ENCODE measurements at regions not wholly inside any gene's neighbourhood (a gene's known extent, or its start where the extent isn't known, plus 50 kb on each side); places are given as distances from the start of the nearest gene placed in this dataset.
"Not testable (repeated sequence)": the region's sequence is repeated elsewhere in the genome, so short reads cannot be mapped to it uniquely, and the experiment has no call there.

DNA sequence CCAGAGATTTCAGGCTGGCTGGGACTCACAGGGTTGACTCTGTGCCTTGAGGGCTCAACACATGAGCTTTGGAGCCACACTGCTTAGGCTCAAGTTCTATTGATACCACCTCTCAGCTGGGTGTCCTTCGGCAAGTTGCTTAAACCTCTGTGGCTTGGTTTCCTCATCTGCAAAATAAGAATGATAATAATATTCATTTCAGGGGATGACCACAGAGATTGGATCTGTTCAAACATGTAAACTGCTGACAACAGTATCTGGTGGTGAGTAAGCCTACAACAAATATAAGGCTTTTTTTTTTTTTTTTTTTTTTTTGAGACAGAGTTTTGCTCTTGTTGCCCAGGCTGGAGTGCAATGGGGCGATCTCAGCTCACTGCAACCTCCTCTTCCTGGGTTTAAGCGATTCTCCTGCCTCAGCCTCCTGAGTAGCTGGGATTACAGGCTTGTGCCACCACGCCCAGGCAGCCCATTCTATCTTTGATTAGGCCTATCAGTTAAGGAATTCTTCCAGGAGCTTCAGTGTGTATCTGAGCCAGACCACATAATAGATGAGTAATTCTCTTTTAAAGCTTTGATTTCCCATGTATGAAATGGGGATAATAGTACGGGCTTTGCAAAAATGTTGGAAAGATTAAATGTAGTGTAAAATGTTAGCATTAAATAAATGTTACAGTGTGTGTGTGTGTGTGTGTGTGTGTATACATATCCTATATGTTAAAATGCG, 437.6 kb downstream of the PRDM2 start:
- peak; percentile 11 for DNase-seq (ENCODE audit: low spot score)

DNA sequence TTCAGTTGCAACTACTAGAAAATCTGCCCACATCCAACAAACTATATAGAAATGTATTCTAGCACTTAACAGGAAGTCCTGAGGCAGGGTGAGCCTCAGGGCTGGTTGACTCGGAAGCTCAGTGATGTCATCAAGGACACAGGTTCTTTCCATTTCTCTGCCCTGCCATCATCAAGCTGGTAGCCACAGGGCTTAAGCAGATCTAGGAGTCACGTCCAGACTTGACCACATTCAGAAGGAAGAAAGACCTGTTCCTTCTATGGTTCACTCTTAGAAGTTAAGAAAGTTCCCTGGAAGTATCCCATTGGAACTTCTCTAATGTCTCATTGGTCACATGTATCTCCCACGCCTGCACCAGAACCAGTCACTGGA, 438.1 kb downstream of the PRDM2 start:
- DNase-seq (ENCODE audit: low spot score): peak; percentile 7

DNA sequence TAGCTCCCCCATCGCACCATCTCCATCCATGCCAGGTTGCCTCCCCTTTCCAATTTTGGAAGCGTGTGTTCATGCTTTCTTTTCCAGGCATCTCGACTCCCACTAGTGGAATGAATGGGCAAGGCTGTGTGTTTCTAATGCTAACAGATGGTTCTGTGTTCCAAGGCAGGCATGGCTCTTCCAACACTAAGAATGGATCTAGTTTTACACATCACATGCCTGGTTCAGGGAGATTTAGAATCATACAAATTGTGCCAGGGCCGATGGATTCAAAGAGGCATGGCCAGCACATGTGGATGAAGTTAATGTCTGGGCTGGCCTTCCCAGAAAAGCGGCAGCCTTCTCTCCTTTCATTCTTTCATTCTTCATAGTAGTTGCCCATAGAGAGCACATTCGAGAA, 438.7 kb downstream of the PRDM2 start:
- DNase-seq (ENCODE audit: low spot score): peak; percentile 34

DNA sequence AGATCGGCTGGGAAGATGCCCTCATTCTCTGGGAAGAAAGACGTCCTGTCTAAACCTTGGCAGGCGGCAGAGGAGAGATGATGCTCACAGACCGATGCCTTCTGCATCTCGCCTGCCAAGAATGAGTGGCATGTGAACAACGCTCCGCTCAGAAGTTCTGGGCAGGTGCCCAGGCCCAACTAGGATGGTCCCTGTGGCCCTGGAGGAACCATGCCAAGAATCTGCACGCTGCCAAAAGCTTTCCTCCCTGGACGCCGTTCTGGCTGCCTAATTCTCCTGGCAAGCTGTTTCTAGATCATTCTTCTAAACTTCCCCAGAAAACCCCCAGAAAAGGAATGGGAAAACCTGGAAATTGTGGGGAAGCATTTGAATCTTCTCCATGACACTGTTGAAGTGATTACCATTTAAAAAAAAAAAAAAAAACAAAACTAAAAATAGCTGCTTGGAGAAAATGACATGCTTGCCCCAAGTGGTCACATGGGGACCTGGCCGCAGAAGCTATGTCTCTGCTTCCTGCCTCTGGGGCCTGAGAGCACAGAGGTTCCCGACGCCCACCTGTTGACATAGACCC, 440.9 kb downstream of the PRDM2 start:
- DNase-seq (ENCODE audit: low spot score): no peak

DNA sequence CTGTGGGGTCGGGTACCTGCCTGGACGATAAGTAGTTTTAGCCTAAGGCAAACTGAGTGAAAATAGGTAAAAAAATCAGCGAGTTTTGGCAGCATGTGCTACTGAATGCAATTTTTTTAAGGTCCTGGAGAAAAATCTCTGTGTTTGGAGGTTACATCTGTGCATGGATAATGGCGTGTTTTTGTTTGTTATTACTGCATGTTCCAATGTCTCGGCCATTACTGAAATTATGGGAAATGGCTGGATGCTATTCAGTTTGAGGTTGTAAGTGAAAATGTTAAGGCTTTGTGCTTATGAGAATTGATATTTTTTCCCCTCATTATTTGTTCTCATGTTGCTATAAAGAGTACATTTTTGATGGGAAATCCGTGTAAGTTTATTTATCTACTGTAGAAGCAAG, 441.7 kb downstream of the PRDM2 start:
- DNase-seq (ENCODE audit: low spot score): no peak

DNA sequence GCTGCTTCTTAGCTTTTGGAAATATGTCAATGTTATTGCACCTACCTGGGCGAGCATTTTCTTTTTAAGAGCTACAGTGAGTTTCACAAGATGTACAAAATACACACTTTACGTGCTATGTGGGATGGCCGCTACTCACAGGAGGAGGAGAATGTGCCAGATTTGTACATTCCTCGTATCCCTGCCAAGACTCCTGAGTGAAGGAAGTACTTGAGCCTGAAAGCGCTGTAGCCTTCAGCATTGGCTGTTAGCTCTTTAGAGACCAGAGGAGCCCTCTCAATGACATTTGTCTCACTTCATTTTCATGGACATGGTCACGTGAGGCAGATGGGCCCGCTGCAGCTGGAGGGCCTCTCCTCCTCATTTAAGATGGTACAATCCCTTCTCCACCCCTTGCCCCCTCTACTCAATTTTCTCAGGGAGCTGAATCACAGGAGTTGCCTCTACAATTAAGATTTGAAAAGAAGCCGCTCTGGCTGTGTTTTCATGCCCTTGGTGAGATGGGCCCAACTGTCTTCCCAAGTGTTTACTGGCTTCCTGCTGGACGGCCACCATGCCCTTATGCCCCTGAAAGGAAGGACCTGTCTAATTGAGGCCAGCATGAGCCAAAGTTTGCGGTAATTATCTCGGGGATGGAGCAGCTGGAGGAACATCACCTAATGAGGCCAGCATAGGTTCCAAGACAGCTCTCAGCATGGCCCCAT, 442.6 kb downstream of the PRDM2 start:
- DNase-seq (ENCODE audit: low spot score): peak; percentile 21

DNA sequence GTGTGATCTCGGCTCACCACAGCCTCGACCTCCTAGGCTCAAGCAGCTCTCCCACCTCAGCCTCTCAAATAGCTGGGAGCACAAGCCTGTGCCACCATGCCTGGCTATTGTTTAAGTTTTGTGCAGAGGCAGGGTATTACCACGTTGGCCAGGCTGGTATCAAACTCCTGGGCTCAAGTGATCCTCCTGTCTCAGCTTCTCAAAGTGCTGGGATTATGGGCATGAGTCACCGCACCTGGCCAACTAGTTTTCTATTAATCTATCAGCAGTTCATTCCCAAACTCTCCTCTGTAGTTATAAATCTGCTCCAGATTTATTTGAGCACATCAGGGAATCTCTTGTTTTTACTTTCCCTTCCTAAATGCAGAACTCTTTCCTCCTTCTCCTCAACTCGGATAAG, 443.8 kb downstream of the PRDM2 start:
- no peak for DNase-seq (ENCODE audit: low spot score)

DNA sequence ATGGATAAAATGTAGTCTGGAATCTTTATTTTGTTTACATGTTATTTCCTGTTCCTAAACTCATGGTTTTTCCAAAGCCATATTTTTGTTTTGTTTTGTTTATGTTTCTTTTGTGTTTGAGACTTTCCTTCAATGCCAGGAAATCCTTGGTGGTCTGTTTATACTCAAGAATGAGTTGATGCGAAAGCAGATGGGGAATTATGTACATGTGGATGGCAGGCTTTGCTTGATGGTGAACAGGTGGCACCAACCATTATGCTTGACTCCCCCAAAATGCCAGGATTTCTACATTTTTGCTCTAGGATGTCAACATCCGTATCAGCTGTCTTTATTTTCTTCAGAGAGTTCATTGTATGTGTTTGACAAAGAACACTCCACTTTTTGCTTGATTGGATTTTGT, 448.5 kb downstream of the PRDM2 start:
- no peak for DNase-seq (ENCODE audit: low spot score)

DNA sequence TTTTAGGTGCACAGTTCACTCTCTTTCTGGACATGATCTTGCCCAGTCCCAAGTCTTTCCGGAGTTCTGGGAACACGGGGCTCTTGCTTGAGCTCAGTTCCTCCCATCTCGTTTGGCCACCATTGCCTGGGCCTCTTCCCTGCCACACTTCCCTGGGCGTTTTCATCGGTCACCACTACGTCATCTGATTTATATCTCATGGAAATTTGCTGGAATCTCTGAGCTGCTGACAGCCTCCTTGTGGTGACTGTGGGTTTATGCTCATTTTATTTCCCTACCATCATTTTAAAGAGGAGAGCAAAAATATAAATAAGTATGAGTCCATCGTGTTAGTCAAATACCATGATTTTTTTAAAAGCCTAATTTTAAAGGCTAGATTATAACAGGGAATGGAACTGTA, 449.1 kb upstream of the KAZN start:
- no peak for DNase-seq (ENCODE audit: low spot score)

DNA sequence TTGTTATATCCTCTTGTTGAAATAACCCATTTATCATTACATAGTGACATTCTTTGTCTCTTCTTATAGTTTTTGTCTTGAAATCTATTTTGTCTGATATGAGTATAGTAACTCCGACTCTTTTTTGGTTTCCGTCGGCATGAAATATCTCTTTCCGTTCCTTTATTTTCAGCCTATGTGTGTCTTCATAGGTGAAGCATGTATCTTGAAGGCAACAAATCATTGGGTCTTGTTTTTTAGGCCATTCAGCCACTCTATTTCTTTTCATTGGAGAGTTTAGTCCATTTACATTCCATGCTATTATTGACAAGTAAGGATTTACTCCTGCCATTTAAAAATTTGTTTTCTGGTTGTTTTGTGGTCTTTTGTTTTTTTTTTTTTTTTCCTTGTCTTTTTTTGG, 441.9 kb upstream of the KAZN start:
- no peak for DNase-seq (ENCODE audit: low spot score)

DNA sequence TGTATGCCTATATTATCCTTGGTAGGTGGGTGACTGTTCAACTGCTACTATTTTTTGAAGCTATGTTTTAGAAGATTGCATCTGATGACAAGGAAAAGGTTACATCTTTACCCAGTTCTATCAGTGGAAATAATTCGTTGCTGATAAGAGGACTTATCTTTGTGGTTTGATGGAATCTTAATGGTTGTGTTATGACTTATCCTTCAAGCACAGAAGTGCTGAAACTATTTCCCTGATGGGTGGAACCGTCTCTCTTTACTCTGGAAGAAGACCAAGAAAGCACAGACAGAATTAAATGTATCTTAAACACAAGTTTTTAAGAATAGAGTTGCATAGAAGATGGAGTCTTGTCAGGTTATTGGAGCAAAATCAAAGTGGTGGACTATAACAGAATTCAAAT, 437.7 kb upstream of the KAZN start:
- peak; percentile 89 for DNase-seq (ENCODE audit: low spot score)

DNA sequence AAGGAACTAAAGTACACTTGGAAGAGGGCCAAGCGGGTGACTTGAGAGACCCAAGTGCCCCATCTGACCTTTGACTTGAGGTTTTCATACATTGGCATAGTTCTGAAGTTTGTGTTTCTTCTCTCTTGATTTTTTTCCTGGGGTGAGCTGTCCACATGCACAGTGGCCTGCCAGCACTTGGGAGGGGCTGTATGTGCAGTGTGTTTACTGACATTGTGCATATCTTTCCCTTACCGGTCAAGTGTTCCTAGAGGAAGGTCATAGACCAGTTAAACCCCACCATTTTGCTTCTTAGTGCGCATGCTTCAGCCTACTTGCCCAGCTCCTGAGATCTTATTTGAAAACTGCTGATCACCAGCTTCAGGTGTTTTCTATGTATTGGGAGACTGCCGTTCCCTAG, 435.2 kb upstream of the KAZN start:
- DNase-seq (ENCODE audit: low spot score): no peak

DNA sequence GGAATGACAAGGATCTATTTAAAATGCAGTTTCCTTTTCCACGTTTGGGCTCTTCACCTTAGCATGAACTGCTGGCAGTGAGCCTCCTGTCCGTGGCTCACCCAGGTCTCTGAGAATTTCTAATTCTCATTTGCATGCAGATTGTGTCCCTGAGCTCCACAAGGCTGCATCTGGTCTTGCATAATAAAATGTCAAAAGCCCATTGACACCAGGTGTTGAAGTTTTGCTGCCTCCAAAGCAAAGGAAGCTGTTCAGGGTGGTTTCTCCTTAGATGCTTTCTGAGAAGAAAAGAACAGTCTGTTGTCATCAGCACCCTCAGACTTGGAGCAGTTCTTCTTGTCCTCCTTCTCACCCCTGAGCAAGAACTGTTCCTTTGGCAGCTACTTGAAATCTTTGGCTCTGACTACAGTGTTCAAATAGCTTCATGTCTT, 433.1 kb upstream of the KAZN start:
- DNase-seq (ENCODE audit: low spot score): no peak

DNA sequence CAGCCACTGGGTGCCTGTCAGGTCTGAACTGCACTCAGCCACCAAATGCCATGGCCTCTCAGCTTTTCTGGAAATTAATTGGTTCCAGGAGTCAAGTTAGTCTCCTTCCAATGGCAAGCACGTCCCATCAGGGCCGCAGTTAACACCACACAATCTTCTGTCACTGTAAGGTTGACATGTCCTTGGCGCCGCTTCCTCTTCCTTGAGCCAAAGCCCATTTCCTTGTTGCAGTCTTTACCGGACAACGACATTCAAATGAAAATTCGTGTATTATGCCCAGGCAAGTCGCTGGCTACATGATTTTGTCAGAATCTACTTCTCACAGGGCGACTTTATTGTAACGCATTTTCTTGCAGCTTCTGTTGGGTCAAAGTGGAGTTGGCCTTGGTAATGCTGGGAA, 430.6 kb upstream of the KAZN start:
- DNase-seq (ENCODE audit: low spot score): no peak

DNA sequence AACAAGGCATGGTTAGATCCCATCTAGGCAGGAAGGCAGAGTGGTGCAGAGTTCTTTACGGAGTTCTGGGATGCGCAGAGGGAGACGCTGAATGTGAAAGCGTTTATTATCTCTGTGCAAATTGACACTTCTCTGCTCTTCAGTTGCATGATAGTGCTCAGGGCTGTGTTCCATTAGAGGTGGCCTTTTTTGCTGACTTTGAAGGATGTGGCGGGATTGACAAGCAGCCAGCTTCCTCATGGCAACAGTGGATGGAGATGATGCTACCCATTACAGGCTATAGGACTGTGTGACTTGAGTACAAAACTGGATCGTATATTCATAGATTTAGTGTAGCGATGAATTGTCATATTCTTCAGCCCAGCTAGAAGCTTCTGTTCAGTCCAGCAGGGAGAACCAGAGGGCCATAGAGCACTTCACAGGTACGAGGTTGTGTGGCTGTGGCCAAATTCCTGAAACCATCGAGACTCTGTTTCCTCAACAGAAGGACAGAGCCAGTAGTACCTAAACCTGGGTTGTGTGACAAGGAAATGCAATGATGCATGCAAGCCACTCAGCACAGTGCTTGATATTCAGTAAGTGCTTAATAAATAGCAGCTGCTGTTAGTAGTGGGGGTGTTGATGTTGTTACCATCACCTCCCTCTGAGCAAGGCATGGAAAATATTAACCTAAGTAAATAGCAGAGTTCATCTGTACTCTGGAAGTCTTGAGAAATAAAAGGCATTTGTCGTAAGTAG, 430.0 kb upstream of the KAZN start:
- no peak for DNase-seq (ENCODE audit: low spot score)

DNA sequence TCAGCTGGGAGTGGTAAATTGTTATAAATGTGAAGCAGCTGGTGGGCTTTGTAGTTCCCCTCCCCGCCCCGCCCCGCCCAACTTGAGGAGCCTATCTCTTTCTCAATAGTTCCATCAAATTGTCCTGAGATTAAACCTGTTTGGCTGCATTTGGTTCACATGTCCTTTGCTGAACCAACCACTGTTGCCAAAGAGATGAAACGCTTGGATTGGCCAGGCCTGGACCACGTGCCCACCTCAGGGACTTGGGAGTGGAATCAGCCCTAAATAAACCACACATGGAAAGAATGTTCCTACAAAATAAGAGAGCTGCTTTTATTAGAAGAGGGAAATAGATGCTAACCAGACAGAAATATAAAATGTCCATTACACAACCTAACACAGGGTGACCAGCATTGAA, 424.9 kb upstream of the KAZN start:
- DNase-seq (ENCODE audit: low spot score): no peak

DNA sequence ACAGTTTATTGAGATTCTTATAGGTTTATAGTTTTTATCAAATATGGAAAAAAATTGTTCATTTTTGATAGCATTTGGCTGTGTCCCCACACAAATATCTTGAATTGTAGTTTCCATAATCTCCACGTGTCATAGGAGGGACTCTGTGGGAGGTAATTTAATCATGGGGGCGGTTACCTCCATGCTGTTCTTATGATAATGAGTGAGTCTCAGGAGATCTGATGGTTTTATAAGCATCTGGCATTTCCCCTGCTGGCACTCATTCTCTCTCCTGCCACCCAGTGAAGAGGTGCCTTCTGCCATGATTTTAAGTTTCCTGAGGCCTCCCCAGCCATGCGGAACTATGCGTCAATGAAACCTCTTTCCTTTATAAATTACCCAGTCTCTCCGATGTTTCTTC, 420.6 kb upstream of the KAZN start:
- DNase-seq (ENCODE audit: low spot score): not testable (repeated sequence)

DNA sequence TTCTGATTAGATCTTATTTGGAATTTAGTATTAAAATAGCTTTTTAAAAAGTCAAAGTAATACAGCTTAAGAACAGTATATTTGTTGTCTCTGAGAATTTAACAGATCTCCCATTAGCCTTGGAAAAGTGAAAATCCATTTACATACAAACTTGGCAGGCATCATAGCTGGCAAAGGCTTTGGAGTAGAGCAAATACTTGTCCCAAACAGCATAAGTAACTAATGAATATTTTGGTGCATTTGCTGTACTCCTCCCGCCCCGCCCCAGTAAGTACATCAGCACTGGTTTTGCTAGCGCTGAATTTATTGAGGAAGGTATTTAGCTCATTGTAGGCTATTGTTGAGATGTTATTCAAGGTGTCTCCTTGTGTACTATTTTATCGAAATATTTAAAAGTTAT, 417.7 kb upstream of the KAZN start:
- DNase-seq (ENCODE audit: low spot score): no peak

DNA sequence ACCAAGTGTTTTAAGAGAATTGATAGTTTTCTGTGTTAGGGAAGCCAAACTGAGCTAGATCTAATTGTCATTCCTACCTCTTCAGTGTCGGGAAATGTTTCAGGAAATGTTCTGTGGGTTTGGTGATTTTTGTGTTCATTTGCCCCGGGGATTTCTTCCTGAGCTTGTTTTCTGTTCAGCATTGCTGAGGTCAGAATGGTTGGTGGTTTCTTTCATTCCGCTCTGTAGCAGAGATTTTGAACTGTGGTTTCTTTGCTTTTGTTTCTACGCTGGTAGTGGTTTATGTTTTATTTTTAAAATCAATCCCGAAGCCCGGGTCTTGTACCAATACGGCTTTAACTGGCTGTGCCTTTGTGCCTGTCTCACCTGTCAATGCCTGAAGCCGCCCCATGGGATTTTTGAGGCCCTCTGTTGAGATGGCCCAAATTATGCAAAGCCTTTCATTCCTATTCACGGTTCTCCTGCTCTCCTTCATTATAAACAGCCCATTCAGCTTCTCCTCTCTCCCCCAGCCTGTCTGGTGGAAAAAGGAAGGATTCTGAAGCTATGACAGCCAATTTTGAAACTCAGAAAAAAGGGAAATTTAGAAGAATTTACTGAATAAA, 417.2 kb upstream of the KAZN start:
- DNase-seq (ENCODE audit: low spot score): no peak

DNA sequence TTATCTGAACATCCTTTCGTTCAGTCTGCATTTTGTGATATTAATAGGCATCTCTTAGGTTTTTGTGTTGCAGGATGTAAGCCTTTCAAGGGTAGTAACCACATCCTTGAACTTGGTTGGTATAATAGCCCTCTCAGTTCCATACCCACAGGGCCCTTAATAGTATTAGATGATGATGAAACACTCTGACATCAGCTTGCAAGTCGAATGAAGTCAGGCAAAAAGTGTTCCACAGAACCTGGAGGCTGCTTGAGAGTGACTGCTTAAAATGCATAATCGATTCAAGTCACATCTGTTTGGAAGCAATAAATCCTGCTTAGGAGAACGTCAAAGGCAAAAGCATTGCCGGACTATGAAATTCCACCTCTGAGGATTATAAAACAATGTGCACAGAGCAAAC, 415.6 kb upstream of the KAZN start:
- DNase-seq (ENCODE audit: low spot score): no peak

DNA sequence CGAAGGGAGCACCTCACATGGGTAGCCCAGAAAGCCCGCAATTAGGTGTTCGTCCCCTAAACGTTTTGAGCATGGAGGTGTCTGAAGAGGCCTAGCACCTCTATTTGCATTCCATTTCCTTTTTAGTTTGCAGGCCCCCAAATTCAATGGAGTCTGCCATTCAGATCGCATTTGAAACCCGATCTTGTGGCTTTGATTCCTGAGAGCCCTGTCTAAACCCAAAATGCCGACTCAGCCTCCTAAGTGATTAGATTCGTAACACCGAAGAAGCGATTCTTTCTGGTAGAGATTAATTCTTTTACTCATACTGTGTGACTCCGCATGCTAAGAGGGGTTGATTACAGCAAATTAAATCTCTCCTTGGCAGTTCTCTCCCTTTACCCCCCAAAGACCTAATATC, 415.2 kb upstream of the KAZN start:
- DNase-seq (ENCODE audit: low spot score): no peak

DNA sequence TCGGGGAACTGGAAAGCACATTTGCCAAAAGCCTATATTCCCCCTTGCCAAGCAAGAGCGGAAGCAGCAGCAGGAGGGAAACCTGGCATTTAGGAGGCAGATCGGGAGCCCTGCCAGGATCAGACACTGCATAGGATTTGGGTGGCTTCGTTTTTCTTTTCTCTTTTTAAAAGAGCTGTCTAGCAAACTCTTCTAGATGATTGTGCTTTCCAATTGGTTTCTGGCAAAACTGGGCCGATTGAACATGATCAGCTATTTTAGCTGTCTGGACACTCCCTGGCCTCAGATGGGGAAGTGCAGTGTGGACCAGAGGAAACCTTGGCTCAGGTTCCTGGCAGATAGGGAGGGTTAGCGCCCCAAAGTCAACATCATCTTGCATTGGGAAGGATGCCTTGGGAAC, 414.0 kb upstream of the KAZN start:
- DNase-seq (ENCODE audit: low spot score): no peak

Measured in umbilical cord (tissue), 1 donor.